Pancreas (tissue), 10 donors: ENCODE measurements at regions not wholly inside any gene's neighbourhood (a gene's known extent, or its start where the extent isn't known, plus 50 kb on each side); places are given as distances from the start of the nearest gene placed in this dataset.
"Not testable (repeated sequence)": the region's sequence is repeated elsewhere in the genome, so short reads cannot be mapped to it uniquely, and the experiment has no call there.

Experiments
- ATAC-seq, 4 donors: fragments of 200-7000 bp; cut with Tn5 transposase; one replicate each; pipeline versions ENCODE4 v1.8.0 to v1.9.1; 2020; ENCODE audit warnings: mild to moderate bottlenecking in 4 of 4, moderate library complexity in 4 of 4
- DNase-seq, 6 donors: peaks; one replicate each; pipeline ENCODE4 v3.0.0-alpha.2; 2020
- FAIRE-seq: peaks from 2 replicates; lab custom pipeline; 2012; peaks lifted over from hg19 to GRCh38; lab: Jason Lieb, UNC
- H3K27ac ChIP-seq, 4 donors: fragments of 200-600 bp; sonication (generic); 1 replicate in 3 of 4; 2 replicates in 1 of 4; pipeline versions ENCODE4 v1.5.0 to v1.8.0; 2020
- H3K27me3 ChIP-seq, 4 donors: fragments of 200-600 bp; one replicate each; pipeline ENCODE4 v1.8.0; 2021
- H3K36me3 ChIP-seq, 3 donors: fragments of 200-600 bp; sonication (generic) in 1 of 3; one replicate each; pipeline versions ENCODE4 v1.5.0 to v1.8.0; 2020 to 2021
- H3K4me1 ChIP-seq, 3 donors: fragments of 200-600 bp; one replicate each; pipeline ENCODE4 v1.8.0; 2021
- H3K4me3 ChIP-seq, 4 donors: fragments of 200-600 bp; sonication (generic) in 2 of 4; one replicate each; pipeline versions ENCODE4 v1.5.0 to v1.8.0; 2020 to 2021
- H3K9me3 ChIP-seq, 4 donors: fragments of 200-600 bp; one replicate each; pipeline ENCODE4 v1.8.0; 2021
- CTCF ChIP-seq, 4 donors: fragments of 200-600 bp; sonication (generic) in 3 of 4; IDR thresholded peaks; one replicate each; pipeline versions ENCODE4 v1.5.0 to v1.8.0; 2021; ENCODE audit warnings: antibody characterized with exemption in 4 of 4
- WGBS, 2 donors: extraction: QIAGEN DNeasy Blood & Tissue Kit; methylation state at CpG; one replicate each; pipeline ENCODE4 v1.1.7; 2013; 5-methylcytosine and 5-hydroxymethylcytosine counted together
- intact Hi-C, 3 donors: fragments of 100-400 bp; cut with DNase I; formaldehyde crosslinking; loops; one replicate each; pipeline versions ENCODE4 v1.11.1 to v1.14.2; 2022
- donor health status: healthy with polysubstance abuse.
- donor health status: DM: no; HTN: no; CAD: no; lungs with moderate emphysema.
- donor health status: DM: no; HTN: no; CAD: no.
- donor health status: control.
- donor health status: control.
- donor health status: Bipolar disorder and iron deficiency.
- donor health status: DM: yes; HTN: yes; CAD: no.
- donor health status: DM: no; HTN: no; CAD: no.
- donor health status: DM: no; HTN: no; CAD: no.
- donor health status: DM: yes; HTN: yes; CAD: no.

DNA sequence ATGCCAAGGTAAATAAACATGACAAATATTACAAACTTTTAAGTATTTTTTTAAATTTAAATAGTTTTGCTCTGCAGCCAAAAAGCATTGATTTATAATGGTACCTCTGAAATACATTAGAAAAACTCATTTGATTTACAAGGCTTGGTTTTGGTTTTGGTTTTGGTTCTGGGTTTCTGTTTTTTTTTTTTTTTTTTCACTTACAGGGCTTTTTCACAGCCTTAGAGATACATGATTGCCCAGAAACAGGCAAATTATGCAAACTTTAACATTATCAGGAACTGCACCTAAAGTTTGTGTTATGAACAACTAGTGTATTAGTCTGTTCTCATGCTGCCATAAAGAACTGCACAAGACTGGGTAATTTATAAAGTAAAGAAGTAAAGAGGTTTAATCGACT is 196.4 kb upstream of the DDX53 start:
- Histone ChIP-seq H3K4me3 (no peak overlapping the region), H3K27ac (no peak overlapping the region), H3K36me3 (no peaks in the 10 kb centered on the region), H3K4me1 (no peaks in the 10 kb centered on the region), H3K27me3 (peaks cover 0 to 20% (median 0%) of the 10 kb centered on the region in 4 donors), H3K9me3 (no peaks in the 10 kb centered on the region)
- no peak for DNase-seq
- 37 to 44% methylated on average over 1 of the region's 1 CpG for WGBS, 2 donors
- no peak for FAIRE-seq
- intact Hi-C loops: no loop called here
- no peak for TF ChIP-seq CTCF (IDR thresholded peaks at IDR 0.05)
- no peak for ATAC-seq

DNA sequence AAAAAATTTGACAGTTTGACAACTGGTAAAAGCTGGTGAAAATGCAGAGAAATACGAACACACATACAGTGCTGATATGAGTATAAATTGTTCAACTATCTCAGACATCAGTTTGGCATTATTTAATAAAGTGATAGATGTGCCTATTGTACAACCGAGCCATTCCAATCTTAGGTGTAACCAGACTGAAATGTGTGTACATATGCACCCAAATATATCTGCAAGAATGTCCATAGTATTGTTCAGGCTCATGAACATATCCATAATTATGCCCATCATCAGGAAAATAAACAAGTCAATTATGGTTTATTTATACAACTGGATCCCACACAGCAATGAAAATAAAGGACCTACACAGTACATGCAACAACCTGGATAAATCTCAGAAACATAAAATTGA is 188.9 kb upstream of the DDX53 start:
- no peak overlapping the region for H3K27ac ChIP-seq
- H3K4me3 ChIP-seq: no peak overlapping the region
- H3K4me1 ChIP-seq: no peaks in the 10 kb centered on the region
- intact Hi-C loops: no loop called here
- no peak for DNase-seq
- no peaks in the 10 kb centered on the region for H3K27me3 ChIP-seq
- WGBS, 2 donors: 41% methylated on average over 2 of the region's 2 CpGs
- ATAC-seq: no peak
- no peaks in the 10 kb centered on the region for H3K36me3 ChIP-seq
- no peaks in the 10 kb centered on the region for H3K9me3 ChIP-seq
- FAIRE-seq: no peak
- no peak for TF ChIP-seq CTCF (IDR thresholded peaks at IDR 0.05)

DNA sequence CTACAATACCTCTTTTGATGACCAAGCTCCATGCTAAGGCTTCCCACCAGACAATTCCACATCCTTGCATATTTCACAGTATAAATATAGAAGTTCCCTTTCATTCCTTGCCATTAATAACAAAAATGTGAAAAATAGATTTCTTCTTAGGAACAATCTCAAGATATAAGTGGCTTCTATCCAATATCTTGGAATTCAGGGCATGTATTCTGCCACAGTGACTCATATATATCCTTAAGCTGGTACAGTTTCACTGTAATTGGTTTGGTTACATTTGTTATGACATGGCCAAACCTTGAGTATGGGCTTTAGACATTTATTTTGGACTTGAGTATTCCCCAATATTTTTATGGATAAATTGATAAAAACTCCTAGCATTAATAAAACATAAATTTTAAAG is 181.7 kb upstream of the DDX53 start:
- no peak for FAIRE-seq
- H3K27me3 ChIP-seq: peaks cover 0 to 11% (median 0%) of the 10 kb centered on the region in 4 donors
- no peaks in the 10 kb centered on the region for H3K4me1 ChIP-seq
- no peak for TF ChIP-seq CTCF (IDR thresholded peaks at IDR 0.05)
- H3K36me3 ChIP-seq: no peaks in the 10 kb centered on the region
- H3K27ac ChIP-seq: no peak overlapping the region
- intact Hi-C loops: no loop called here
- H3K9me3 ChIP-seq: no peaks in the 10 kb centered on the region
- DNase-seq: no peak
- no peak for ATAC-seq
- no peak overlapping the region for H3K4me3 ChIP-seq

- TF ChIP-seq CTCF (IDR thresholded peaks at IDR 0.05): no peak
- H3K27me3 ChIP-seq: peaks cover 0 to 16% (median 0%) of the 10 kb centered on the region in 4 donors
- intact Hi-C loops: no loop called here
- ATAC-seq (no peak), FAIRE-seq (no peak), DNase-seq (no peak)
- no peaks in the 10 kb centered on the region for H3K4me1 ChIP-seq
- H3K9me3 ChIP-seq: no peaks in the 10 kb centered on the region
- no peak overlapping the region for H3K4me3 ChIP-seq
- H3K36me3 ChIP-seq: no peaks in the 10 kb centered on the region
- no peak overlapping the region for H3K27ac ChIP-seq
Observed at GRCh38 chrX:22855693-22856092, 144.1 kb upstream of the DDX53 start.

GRCh38 chrX:22859642-22860041 is 140.1 kb upstream of the DDX53 start:
- H3K36me3 ChIP-seq: no peaks in the 10 kb centered on the region
- no peak overlapping the region for H3K27ac ChIP-seq
- FAIRE-seq (no peak), DNase-seq (no peak), ATAC-seq (no peak)
- intact Hi-C loops: no loop called here
- H3K27me3 ChIP-seq: no peaks in the 10 kb centered on the region
- H3K9me3 ChIP-seq: no peaks in the 10 kb centered on the region
- TF ChIP-seq CTCF (IDR thresholded peaks at IDR 0.05): no peak
- no peak overlapping the region for H3K4me3 ChIP-seq
- no peaks in the 10 kb centered on the region for H3K4me1 ChIP-seq

DNA sequence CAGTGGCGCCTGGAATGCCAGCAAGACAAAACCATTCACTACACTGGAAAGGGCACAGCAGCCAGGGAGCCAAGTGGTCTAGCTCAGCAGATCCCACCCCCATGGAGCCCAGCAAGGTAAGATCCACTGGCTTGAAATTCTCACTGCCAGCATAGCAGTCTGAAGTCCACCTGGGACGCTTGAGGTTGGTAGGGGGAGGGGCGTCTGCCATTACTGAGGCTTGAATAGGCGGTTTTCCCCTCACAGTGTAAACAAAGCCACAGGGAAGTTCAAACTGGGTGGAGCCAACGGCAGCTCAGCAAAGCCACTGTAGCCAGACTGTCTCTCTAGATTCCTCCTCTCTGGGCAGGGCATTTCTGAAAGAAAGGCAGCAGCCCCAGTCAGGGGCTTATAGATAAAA is 133.0 kb upstream of the DDX53 start:
- intact Hi-C loops: not testable (repeated sequence)
- 25 to 27% methylated on average over 5 of the region's 5 CpGs for WGBS, 2 donors
- peak in 1 of 6 donors; percentile 6 for DNase-seq

More for the DNA sequence above, 133.0 kb upstream of the DDX53 start:
- H3K4me1 ChIP-seq, H3K4me3 ChIP-seq, FAIRE-seq, H3K9me3 ChIP-seq, ATAC-seq, H3K27ac ChIP-seq, H3K36me3 ChIP-seq, H3K27me3 ChIP-seq: not testable (repeated sequence)
